T-helper 2 cell treated with Interferon-gamma antibody and Interleukin-4, amounts not matched to agents 5 μg/mL and 100 μg/mL, for 36 hours (primary cell): ENCODE measurements at regions not wholly inside any gene's neighbourhood (a gene's known extent, or its start where the extent isn't known, plus 50 kb on each side); places are given as distances from the start of the nearest gene placed in this dataset.
"Not testable (repeated sequence)": the region's sequence is repeated elsewhere in the genome, so short reads cannot be mapped to it uniquely, and the experiment has no call there.

Experiments
- DNase-seq: peaks from one replicate; pipeline ENCODE4 v3.0.0; 2021; ENCODE audit warnings: low spot score
- H3K27ac Mint-ChIP-seq: one replicate; pipeline ENCODE4 v1.8.0; 2021; ENCODE audit warnings: mild to moderate bottlenecking, mixed read lengths
- H3K27me3 Mint-ChIP-seq: one replicate; pipeline ENCODE4 v1.8.0; 2021; ENCODE audit warnings: low read depth, mixed read lengths
- H3K36me3 Mint-ChIP-seq: one replicate; pipeline ENCODE4 v1.8.0; 2021; ENCODE audit warnings: low read depth, mixed read lengths
- H3K4me1 Mint-ChIP-seq: one replicate; pipeline ENCODE4 v1.8.0; 2021; ENCODE audit warnings: low read depth, mixed read lengths
- H3K4me3 Mint-ChIP-seq: one replicate; pipeline ENCODE4 v1.8.0; 2022; ENCODE audit warnings: mild to moderate bottlenecking, moderate library complexity, mixed read lengths
- H3K9me3 Mint-ChIP-seq: one replicate; pipeline ENCODE4 v1.8.0; 2021; ENCODE audit warnings: mixed read lengths

- no peaks in the 10 kb centered on the region for H3K4me1 Mint-ChIP-seq
Observed at GRCh38 chr13:81017513-81018152, 676.7 kb upstream of the SPRY2 start.

DNA sequence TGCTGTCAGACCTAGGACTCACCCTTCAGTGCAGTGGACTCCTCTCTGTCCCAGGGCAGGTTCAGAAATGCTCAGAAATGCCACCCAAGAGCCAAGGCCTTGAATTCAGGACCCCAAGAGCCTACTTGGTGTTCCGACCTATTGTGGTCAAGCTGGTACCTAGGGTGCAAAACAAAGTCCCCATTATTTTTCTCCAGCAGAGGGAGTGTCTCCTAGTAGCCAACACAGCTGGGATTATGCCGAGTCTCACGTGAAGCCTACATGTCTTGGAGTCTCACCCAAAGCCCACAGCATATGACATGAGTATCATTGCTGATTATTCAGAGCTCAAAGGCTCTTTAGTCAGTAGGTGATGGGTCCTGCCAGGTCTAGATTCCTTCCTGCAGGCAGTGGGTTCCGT lies 671.1 kb upstream of the SPRY2 start:
- H3K27me3 Mint-ChIP-seq = no peaks in the 10 kb centered on the region
- DNase-seq = no peak
- H3K4me3 Mint-ChIP-seq = no peak overlapping the region
- no peaks in the 10 kb centered on the region for H3K36me3 Mint-ChIP-seq
- H3K27ac Mint-ChIP-seq = no peak overlapping the region
- H3K9me3 Mint-ChIP-seq = peaks cover 7% of the 10 kb centered on the region
- H3K4me1 Mint-ChIP-seq = no peaks in the 10 kb centered on the region

More at GRCh38 chr13:81017513-81018152, 676.7 kb upstream of the SPRY2 start:
- no peak for DNase-seq
- Mint-ChIP-seq H3K9me3 (peaks cover 7% of the 10 kb centered on the region), H3K27me3 (no peaks in the 10 kb centered on the region), H3K36me3 (no peaks in the 10 kb centered on the region), H3K27ac (no peak overlapping the region), H3K4me3 (no peak overlapping the region)

DNA sequence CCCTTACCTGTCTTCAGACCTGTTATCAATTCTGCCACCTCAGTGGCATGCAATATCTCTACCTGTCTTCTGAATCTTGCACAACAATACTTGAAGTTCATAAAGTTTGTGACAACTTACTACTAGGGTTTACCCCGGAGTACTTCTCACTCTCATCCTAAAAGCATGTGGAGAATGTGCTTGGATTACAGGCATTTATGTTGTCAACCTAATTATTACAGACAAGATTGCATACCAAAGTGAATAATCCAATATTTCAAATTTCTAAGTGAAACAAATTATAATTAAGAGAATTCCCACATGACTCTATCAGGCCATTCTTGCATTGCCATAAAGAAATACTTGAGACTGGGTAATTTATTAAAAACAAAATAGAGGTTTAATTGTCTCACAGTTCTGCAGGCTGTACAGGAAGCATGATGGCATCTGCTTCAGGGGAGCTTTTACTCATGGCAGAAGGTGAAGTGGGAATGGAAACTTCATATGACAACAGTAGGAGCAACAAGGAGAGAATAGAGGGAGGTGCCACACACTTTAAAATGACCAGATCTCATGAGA lies 661.0 kb upstream of the SPRY2 start:
- Mint-ChIP-seq H3K27me3 (no peaks in the 10 kb centered on the region), H3K9me3 (peaks cover 17% of the 10 kb centered on the region), H3K4me1 (no peaks in the 10 kb centered on the region), H3K27ac (no peak overlapping the region), H3K4me3 (no peak overlapping the region), H3K36me3 (no peaks in the 10 kb centered on the region)
- DNase-seq = no peak

DNA sequence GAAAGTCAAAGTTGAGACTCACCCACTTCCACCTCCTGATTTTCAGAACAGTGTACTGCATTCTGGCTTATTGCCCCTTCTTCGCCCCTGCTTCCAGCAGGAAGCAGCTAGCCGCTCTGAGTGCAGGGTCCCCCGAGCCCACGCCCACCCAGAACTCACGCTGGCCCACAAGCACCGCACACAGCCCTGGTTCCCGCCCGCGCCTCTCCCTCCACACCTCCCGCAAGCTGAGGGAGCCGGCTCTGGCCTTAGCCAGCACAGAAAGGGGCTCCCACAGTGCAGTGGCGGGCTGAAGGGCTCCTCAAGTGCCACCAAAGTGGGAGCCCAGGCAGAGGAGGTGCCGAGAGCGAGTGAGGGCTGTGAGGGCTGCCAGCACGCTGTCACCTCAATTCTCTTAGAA lies 657.7 kb upstream of the SPRY2 start:
- not testable (repeated sequence) for H3K27ac Mint-ChIP-seq, H3K4me1 Mint-ChIP-seq, H3K36me3 Mint-ChIP-seq, H3K27me3 Mint-ChIP-seq, DNase-seq, H3K4me3 Mint-ChIP-seq
- H3K9me3 Mint-ChIP-seq = peaks cover 11% of the 10 kb centered on the region

GRCh38 chr13:80989747-80990146 lies 648.8 kb upstream of the SPRY2 start:
- no peak for DNase-seq
- Mint-ChIP-seq H3K36me3 (no peaks in the 10 kb centered on the region), H3K4me1 (no peaks in the 10 kb centered on the region), H3K27ac (no peak overlapping the region), H3K9me3 (peaks cover 6% of the 10 kb centered on the region), H3K27me3 (no peaks in the 10 kb centered on the region), H3K4me3 (no peak overlapping the region)

DNA sequence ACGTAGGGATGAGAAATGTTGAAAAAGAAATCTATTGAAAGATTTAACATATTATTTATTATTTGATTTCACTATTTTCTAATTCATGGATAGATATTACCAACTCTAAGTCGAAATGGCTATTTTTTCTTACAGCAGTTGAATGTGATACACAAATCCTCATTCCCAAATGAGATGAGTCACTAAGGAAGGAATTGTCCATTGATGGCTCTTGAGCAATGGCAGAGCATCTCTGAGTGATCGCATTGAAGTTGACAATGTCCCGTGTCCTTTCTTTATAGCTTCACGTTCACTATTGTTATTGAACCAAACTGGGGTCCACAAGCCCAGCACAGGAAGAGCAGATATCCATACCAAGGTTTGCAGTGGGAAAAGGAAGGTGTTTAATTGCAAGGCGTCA lies 648.3 kb upstream of the SPRY2 start:
- H3K27me3 Mint-ChIP-seq = no peaks in the 10 kb centered on the region
- H3K36me3 Mint-ChIP-seq = no peaks in the 10 kb centered on the region
- DNase-seq = no peak
- no peaks in the 10 kb centered on the region for H3K4me1 Mint-ChIP-seq
- peaks cover 6% of the 10 kb centered on the region for H3K9me3 Mint-ChIP-seq
- H3K4me3 Mint-ChIP-seq = no peak overlapping the region
- no peak overlapping the region for H3K27ac Mint-ChIP-seq

- Mint-ChIP-seq H3K9me3 (peaks cover 6% of the 10 kb centered on the region), H3K27me3 (no peaks in the 10 kb centered on the region)
- DNase-seq = no peak
Observed at GRCh38 chr13:80988391-80989151, 647.6 kb upstream of the SPRY2 start.

DNA sequence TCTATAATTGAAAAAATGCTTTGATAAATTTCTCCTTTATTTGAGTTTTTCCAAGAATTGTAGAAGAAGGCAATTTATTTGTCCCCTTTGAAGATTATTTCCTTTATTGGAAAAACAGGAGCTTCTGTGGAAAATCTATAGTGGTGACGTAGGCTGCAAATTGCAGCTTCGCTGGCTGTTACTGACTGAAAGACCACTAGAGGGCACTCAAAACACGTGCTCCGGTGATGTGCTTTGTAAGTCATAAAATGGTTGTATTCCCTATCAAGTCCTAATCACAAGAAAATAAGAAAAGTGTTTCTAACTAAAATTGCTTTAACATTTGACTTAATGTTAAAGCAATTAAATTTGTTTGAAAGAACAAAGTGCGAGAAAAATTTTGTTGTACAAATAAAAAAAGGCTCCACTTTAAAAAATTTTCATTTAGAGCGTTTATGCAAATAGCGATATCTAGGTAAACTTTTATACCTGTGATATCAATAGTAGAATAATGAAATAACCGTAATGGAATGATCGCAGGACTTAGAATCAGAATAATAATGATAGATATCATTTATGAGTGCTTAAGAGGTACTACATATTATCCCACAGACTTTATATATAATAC lies 638.2 kb upstream of the SPRY2 start:
- Mint-ChIP-seq H3K9me3 (no peaks in the 10 kb centered on the region), H3K27ac (no peak overlapping the region), H3K36me3 (no peaks in the 10 kb centered on the region), H3K27me3 (no peaks in the 10 kb centered on the region), H3K4me1 (no peaks in the 10 kb centered on the region), H3K4me3 (no peak overlapping the region)
- peak; percentile 6 for DNase-seq

More at GRCh38 chr13:80988391-80989151, 647.6 kb upstream of the SPRY2 start:
- H3K36me3 Mint-ChIP-seq = no peaks in the 10 kb centered on the region
- no peak overlapping the region for H3K4me3 Mint-ChIP-seq
- H3K27ac Mint-ChIP-seq = no peak overlapping the region
- no peaks in the 10 kb centered on the region for H3K4me1 Mint-ChIP-seq

DNA sequence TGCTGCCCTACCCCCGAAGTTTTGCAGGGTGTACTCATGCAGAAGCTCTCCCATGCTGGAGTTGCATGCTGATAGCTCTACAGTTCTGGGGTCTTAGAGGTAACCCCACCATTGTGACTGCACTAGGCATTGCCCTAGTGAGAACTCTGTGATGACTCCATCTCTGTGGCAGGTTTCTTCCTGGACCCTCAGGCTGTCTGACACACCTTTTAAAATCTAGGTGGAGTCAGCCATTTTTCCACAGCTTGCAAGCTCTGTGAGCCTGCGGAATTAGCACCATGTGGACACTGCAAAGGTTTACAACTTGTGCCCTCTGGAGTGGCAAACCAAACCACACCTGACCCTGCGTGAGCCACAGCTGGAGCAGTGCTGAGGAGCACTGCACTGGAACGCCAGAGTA lies 636.2 kb upstream of the SPRY2 start:
- Mint-ChIP-seq H3K4me1 (no peaks in the 10 kb centered on the region), H3K27ac (no peak overlapping the region), H3K4me3 (no peak overlapping the region), H3K9me3 (no peaks in the 10 kb centered on the region), H3K36me3 (no peaks in the 10 kb centered on the region), H3K27me3 (no peaks in the 10 kb centered on the region)
- no peak for DNase-seq

GRCh38 chr13:80975903-80976302 lies 635.0 kb upstream of the SPRY2 start:
- Mint-ChIP-seq H3K9me3 (no peaks in the 10 kb centered on the region), H3K4me1 (no peaks in the 10 kb centered on the region), H3K4me3 (no peak overlapping the region), H3K36me3 (no peaks in the 10 kb centered on the region), H3K27me3 (no peaks in the 10 kb centered on the region), H3K27ac (no peak overlapping the region)
- no peak for DNase-seq

GRCh38 chr13:80973721-80974120 lies 632.8 kb upstream of the SPRY2 start:
- Mint-ChIP-seq H3K27ac (no peak overlapping the region), H3K9me3 (no peaks in the 10 kb centered on the region), H3K4me3 (no peak overlapping the region), H3K36me3 (no peaks in the 10 kb centered on the region), H3K27me3 (no peaks in the 10 kb centered on the region), H3K4me1 (no peaks in the 10 kb centered on the region)
- DNase-seq = no peak

DNA sequence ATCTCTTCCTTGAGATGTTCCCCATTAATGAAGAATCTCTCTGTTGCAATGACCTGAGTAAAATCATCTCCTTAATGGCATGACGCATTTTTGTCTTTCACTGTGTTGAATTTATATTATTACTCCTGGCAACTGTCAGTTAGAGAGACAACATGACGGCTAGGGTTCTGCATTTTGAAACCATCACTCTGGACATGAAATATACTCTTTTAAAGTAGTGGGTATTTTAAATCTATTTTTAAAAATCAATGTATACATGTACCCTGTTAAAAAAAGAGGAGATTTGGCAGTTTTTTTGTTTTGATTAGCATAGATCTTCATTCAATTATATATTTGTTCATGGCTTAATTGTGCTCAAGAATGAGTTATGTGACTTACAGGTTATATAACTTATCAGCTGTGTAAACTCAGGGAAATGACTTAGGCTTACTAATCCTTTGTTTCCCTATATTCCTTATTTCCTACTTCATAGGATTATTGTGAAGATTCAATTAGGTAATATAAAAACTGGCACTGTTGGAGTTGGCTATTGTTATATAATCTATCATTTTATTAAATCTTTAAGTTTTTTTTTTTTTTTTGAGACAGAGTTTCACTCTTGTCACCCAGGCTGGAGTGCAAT lies 632.0 kb upstream of the SPRY2 start:
- H3K36me3 Mint-ChIP-seq = no peaks in the 10 kb centered on the region
- H3K4me3 Mint-ChIP-seq = no peak overlapping the region
- no peak overlapping the region for H3K27ac Mint-ChIP-seq
- no peaks in the 10 kb centered on the region for H3K4me1 Mint-ChIP-seq
- no peak for DNase-seq
- no peaks in the 10 kb centered on the region for H3K9me3 Mint-ChIP-seq
- H3K27me3 Mint-ChIP-seq = no peaks in the 10 kb centered on the region

- no peak for DNase-seq
- H3K27me3 Mint-ChIP-seq = no peaks in the 10 kb centered on the region
- no peak overlapping the region for H3K4me3 Mint-ChIP-seq
- H3K9me3 Mint-ChIP-seq = no peaks in the 10 kb centered on the region
- H3K27ac Mint-ChIP-seq = no peak overlapping the region
- H3K36me3 Mint-ChIP-seq = no peaks in the 10 kb centered on the region
- H3K4me1 Mint-ChIP-seq = no peaks in the 10 kb centered on the region
Observed at GRCh38 chr13:80965097-80965496, 624.2 kb upstream of the SPRY2 start.

DNA sequence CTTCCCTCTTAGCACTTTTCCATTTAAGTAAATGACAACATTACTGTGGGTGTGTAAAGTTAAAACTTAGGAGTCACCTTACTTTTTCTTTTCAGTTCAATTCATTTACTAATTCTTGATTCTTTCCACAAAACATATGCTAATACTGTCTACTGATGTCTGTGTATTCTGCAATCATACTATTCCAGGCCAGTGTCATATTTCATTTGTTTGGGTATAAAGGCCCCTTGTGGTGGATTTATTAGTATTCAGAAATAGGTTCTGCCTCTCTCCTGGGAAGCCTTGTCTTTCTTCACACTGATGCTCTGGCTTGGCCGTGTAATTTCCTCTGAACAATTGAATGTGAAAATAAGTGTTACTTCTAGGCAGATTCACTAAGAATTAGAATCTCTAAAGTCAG lies 621.9 kb upstream of the SPRY2 start:
- H3K27ac Mint-ChIP-seq = no peak overlapping the region
- no peaks in the 10 kb centered on the region for H3K27me3 Mint-ChIP-seq
- H3K9me3 Mint-ChIP-seq = no peaks in the 10 kb centered on the region
- no peaks in the 10 kb centered on the region for H3K4me1 Mint-ChIP-seq
- no peak for DNase-seq
- H3K36me3 Mint-ChIP-seq = no peaks in the 10 kb centered on the region
- no peak overlapping the region for H3K4me3 Mint-ChIP-seq
